ENCODE measurements at regions not wholly inside any gene's neighbourhood (a gene's known extent, or its start where the extent isn't known, plus 50 kb on each side); places are given as distances from the start of the nearest gene placed in this dataset.
"Not testable (repeated sequence)": the region's sequence is repeated elsewhere in the genome, so short reads cannot be mapped to it uniquely, and the experiment has no call there.

DNA sequence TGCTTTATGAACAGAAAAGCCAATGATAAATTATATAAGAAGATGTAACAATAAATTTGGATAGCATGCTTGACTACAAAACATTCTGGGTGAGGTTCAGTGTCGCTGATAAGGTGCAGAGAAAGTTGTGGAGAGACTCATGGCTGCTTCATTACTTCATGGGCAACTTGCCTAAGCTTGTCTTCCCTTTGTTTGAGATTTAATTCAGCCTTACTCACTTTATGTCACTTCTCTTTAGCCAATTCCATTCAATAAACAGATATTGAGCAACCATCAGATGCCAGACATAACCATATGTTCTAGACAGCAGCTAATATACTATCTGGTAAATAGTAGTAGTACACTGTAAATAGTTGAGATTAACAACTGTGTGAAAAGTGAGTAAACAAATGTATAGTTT lies 401.5 kb upstream of the FRG2C start:
- TF ChIP-seq TOX (CRISPR knock-in tag; IDR thresholded peaks at IDR 0.05; ENCODE audit: borderline replicate concordance): no peak
- no peak for TF ChIP-seq ARNTL (CRISPR knock-in tag; IDR thresholded peaks at IDR 0.05; ENCODE audit: borderline replicate concordance, low read depth)
- TF ChIP-seq ZNF70 (CRISPR knock-in tag; IDR thresholded peaks at IDR 0.05): no peak
- no peak for TF ChIP-seq ESRRG (CRISPR knock-in tag; IDR thresholded peaks at IDR 0.05)
- TF ChIP-seq, protein P1, sequence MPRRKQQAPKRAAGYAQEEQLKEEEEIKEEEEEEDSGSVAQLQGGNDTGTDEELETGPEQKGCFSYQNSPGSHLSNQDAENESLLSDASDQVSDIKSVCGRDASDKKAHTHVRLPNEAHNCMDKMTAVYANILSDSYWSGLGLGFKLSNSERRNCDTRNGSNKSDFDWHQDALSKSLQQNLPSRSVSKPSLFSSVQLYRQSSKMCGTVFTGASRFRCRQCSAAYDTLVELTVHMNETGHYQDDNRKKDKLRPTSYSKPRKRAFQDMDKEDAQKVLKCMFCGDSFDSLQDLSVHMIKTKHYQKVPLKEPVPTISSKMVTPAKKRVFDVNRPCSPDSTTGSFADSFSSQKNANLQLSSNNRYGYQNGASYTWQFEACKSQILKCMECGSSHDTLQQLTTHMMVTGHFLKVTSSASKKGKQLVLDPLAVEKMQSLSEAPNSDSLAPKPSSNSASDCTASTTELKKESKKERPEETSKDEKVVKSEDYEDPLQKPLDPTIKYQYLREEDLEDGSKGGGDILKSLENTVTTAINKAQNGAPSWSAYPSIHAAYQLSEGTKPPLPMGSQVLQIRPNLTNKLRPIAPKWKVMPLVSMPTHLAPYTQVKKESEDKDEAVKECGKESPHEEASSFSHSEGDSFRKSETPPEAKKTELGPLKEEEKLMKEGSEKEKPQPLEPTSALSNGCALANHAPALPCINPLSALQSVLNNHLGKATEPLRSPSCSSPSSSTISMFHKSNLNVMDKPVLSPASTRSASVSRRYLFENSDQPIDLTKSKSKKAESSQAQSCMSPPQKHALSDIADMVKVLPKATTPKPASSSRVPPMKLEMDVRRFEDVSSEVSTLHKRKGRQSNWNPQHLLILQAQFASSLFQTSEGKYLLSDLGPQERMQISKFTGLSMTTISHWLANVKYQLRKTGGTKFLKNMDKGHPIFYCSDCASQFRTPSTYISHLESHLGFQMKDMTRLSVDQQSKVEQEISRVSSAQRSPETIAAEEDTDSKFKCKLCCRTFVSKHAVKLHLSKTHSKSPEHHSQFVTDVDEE (CRISPR knock-in tag; IDR thresholded peaks at IDR 0.05): no peak
- TF ChIP-seq RARB (CRISPR knock-in tag; IDR thresholded peaks at IDR 0.05): no peak
- no peak for TF ChIP-seq BACH2 (CRISPR knock-in tag; IDR thresholded peaks at IDR 0.05; ENCODE audit: borderline replicate concordance)
- no peak for TF ChIP-seq ZFP3 (CRISPR knock-in tag; IDR thresholded peaks at IDR 0.05)
- no peak for TF ChIP-seq CSRNP3 (CRISPR knock-in tag; IDR thresholded peaks at IDR 0.05)
- no peak for TF ChIP-seq ZNF565 (CRISPR knock-in tag; conservative IDR thresholded peaks at IDR 0.05; ENCODE audit: low read depth)
- no peak for TF ChIP-seq ZC3H10 (CRISPR knock-in tag; IDR thresholded peaks at IDR 0.05)
- TF ChIP-seq GLIS3 (CRISPR knock-in tag; IDR thresholded peaks at IDR 0.05): no peak
- no peak for TF ChIP-seq PATZ1 (CRISPR knock-in tag; IDR thresholded peaks at IDR 0.05; ENCODE audit: borderline replicate concordance)
- TF ChIP-seq, protein P2, sequence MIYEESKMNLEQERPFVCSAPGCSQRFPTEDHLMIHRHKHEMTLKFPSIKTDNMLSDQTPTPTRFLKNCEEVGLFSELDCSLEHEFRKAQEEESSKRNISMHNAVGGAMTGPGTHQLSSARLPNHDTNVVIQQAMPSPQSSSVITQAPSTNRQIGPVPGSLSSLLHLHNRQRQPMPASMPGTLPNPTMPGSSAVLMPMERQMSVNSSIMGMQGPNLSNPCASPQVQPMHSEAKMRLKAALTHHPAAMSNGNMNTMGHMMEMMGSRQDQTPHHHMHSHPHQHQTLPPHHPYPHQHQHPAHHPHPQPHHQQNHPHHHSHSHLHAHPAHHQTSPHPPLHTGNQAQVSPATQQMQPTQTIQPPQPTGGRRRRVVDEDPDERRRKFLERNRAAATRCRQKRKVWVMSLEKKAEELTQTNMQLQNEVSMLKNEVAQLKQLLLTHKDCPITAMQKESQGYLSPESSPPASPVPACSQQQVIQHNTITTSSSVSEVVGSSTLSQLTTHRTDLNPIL (CRISPR knock-in tag; IDR thresholded peaks at IDR 0.05; ENCODE audit: low read depth): no peak
- ATAC-seq: no peak

DNA sequence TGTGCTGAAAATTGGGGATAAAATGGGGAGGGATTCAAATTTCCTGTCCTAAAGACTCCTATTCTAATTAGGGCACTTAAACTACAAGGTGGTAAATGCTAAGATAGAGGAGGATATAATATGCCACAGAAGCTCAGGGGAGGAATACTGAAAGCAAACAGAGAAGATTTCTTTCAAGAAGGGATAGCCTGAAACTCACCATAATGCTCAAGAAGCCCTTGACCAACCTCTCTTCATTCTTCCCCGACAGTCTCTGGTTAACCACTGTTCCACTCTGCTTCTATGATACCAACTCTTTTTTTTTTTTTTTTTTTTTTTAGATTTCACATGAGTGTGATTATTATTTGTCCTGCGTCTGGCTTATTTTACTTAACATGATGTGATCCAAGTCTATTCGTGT lies 398.2 kb upstream of the FRG2C start:
- no peak for ATAC-seq
- TF ChIP-seq OSR1 (CRISPR knock-in tag; IDR thresholded peaks at IDR 0.05): no peak
- no peak for TF ChIP-seq BACH2 (CRISPR knock-in tag; IDR thresholded peaks at IDR 0.05; ENCODE audit: borderline replicate concordance)
- no peak for TF ChIP-seq ARNTL (CRISPR knock-in tag; IDR thresholded peaks at IDR 0.05; ENCODE audit: borderline replicate concordance, low read depth)

DNA sequence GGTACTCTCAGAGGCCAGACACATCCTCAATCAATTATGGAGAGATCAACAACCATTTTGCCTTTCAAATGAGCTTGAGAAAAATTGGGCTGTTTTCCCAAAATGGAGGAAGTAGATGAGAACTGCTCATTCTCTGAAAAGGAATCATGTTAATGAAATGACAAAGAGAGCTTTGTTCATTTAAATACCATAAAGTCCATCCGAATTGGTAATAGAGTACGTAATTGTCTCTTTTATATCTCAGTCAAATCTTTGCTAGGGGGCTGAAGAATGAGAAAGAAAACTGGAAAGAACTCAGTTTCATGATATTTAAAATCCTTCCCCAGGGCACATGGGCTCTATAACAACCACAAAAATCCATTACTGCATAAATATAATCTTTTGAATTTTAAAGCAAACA lies 395.6 kb upstream of the FRG2C start:
- ATAC-seq: not testable (repeated sequence)

GRCh38 chr3:75272237-75272636 lies 391.9 kb upstream of the FRG2C start:
- not testable (repeated sequence) for ATAC-seq

GRCh38 chr3:75272691-75273090 lies 391.4 kb upstream of the FRG2C start:
- no peak for ATAC-seq
- TF ChIP-seq, protein P1 (CRISPR knock-in tag; IDR thresholded peaks at IDR 0.05): no peak
- TF ChIP-seq PATZ1 (CRISPR knock-in tag; IDR thresholded peaks at IDR 0.05; ENCODE audit: borderline replicate concordance) (no peak), GLIS3 (CRISPR knock-in tag; IDR thresholded peaks at IDR 0.05) (no peak), ZNF70 (CRISPR knock-in tag; IDR thresholded peaks at IDR 0.05) (no peak), ZFP3 (CRISPR knock-in tag; IDR thresholded peaks at IDR 0.05) (no peak), ARNTL (CRISPR knock-in tag; IDR thresholded peaks at IDR 0.05; ENCODE audit: borderline replicate concordance, low read depth) (no peak), ZFP30 (CRISPR knock-in tag; IDR thresholded peaks at IDR 0.05) (no peak), TCF4 (CRISPR knock-in tag; IDR thresholded peaks at IDR 0.05; ENCODE audit: borderline replicate concordance) (no peak), ZNF8 (CRISPR knock-in tag; IDR thresholded peaks at IDR 0.05) (no peak), PPARA (CRISPR knock-in tag; IDR thresholded peaks at IDR 0.05; ENCODE audit: borderline replicate concordance) (no peak), ZNF565 (CRISPR knock-in tag; conservative IDR thresholded peaks at IDR 0.05; ENCODE audit: low read depth) (no peak)

GRCh38 chr3:75285531-75286148 lies 378.5 kb upstream of the FRG2C start:
- not testable (repeated sequence) for ATAC-seq

Data from SK-N-SH treated with all-trans-retinoic acid at 6 μM for 48 hours (cell line).